Uterus (tissue), 3 donors: ENCODE measurements at regions not wholly inside any gene's neighbourhood (a gene's known extent, or its start where the extent isn't known, plus 50 kb on each side); places are given as distances from the start of the nearest gene placed in this dataset.

Source experiments
- DNase-seq, 2 donors: peaks; one replicate each; pipeline ENCODE4 v3.0.0-alpha.2; 2019 to 2020
- H3K27ac ChIP-seq, 2 donors: fragments of 200-600 bp; sonication (generic); 1 replicate in 1 of 2; 2 replicates in 1 of 2; pipeline ENCODE4 v1.5.1; 2016 to 2018
- H3K27me3 ChIP-seq, 2 donors: fragments of 200-600 bp; sonication (generic); one replicate each; pipeline ENCODE4 v1.5.1; 2018 to 2019; ENCODE audit warnings: control low read depth in 1 of 2
- H3K36me3 ChIP-seq, 2 donors: fragments of 200-600 bp; sonication (generic); one replicate each; pipeline ENCODE4 v1.5.1; 2019; ENCODE audit warnings: control low read depth in 1 of 2
- H3K4me1 ChIP-seq, 2 donors: fragments of 200-600 bp; sonication (generic); one replicate each; pipeline ENCODE4 v1.5.1; 2018 to 2019; ENCODE audit warnings: control low read depth in 1 of 2
- H3K4me3 ChIP-seq, 2 donors: fragments of 200-600 bp; sonication (generic); 1 replicate in 1 of 2; 2 replicates in 1 of 2; pipeline ENCODE4 v1.5.1; 2018 to 2019; ENCODE audit warnings: mild to moderate bottlenecking in 1 of 2
- H3K9me3 ChIP-seq, 2 donors: fragments of 200-600 bp; sonication (generic); one replicate each; pipeline ENCODE4 v1.5.1; 2019; ENCODE audit warnings: control low read depth in 1 of 2
- CTCF ChIP-seq, 4 experiments: fragments of 200-600 bp in 2 of 4; fragments of 450-650 bp in 2 of 4; sonication (generic) in 2 of 4; IDR thresholded peaks; one replicate each; pipeline ENCODE4 v1.5.1; 2016 to 2019; ENCODE audit warnings: antibody characterized with exemption in 4 of 4, mild to moderate bottlenecking in 2 of 4, moderate library complexity in 1 of 4
- POLR2A ChIP-seq, 2 donors: fragments of 450-650 bp; IDR thresholded peaks; one replicate each; pipeline ENCODE4 v1.6.1; 2016; ENCODE audit warnings: antibody characterized with exemption in 2 of 2, mild to moderate bottlenecking in 1 of 2, moderate library complexity in 1 of 2
- intact Hi-C: fragments of 100-400 bp; cut with DNase I; formaldehyde crosslinking; loops from one replicate; pipeline ENCODE4 v1.15.1; 2023; ENCODE audit warnings: low total_unique reads
- donor health status: DM: yes; HTN: yes; CAD: no.

GRCh38 chr9:135183528-135184180 is 96.2 kb downstream of the OLFM1 start:
- no peak overlapping the region for H3K4me3 ChIP-seq
- no peak overlapping the region for H3K27ac ChIP-seq
- no peak for DNase-seq
- no peaks in the 10 kb centered on the region for H3K9me3 ChIP-seq
- H3K36me3 ChIP-seq: no peaks in the 10 kb centered on the region
- TF ChIP-seq POLR2A (IDR thresholded peaks at IDR 0.05) (no peak), CTCF (IDR thresholded peaks at IDR 0.05) (no peak)
- no peaks in the 10 kb centered on the region for H3K27me3 ChIP-seq
- H3K4me1 ChIP-seq: no peaks in the 10 kb centered on the region
- intact Hi-C loops: no loop called here

GRCh38 chr9:135184181-135185053 is 96.9 kb downstream of the OLFM1 start:
- intact Hi-C loops: no loop called here
- no peaks in the 10 kb centered on the region for H3K4me1 ChIP-seq
- TF ChIP-seq CTCF (IDR thresholded peaks at IDR 0.05) (no peak), POLR2A (IDR thresholded peaks at IDR 0.05) (no peak)

GRCh38 chr9:135185060-135185459 is 97.6 kb downstream of the OLFM1 start:
- no peaks in the 10 kb centered on the region for H3K27me3 ChIP-seq
- no peak for DNase-seq

More at GRCh38 chr9:135184181-135185053, 96.9 kb downstream of the OLFM1 start:
- Histone ChIP-seq H3K9me3 (no peaks in the 10 kb centered on the region), H3K36me3 (no peaks in the 10 kb centered on the region), H3K27me3 (no peaks in the 10 kb centered on the region), H3K4me3 (no peak overlapping the region), H3K27ac (no peak overlapping the region)
- no peak for DNase-seq

GRCh38 chr9:135186248-135187164 is 99.0 kb downstream of the OLFM1 start:
- no peaks in the 10 kb centered on the region for H3K9me3 ChIP-seq
- no peaks in the 10 kb centered on the region for H3K27me3 ChIP-seq
- H3K4me1 ChIP-seq: no peaks in the 10 kb centered on the region
- H3K4me3 ChIP-seq: no peak overlapping the region
- DNase-seq: no peak
- TF ChIP-seq CTCF (IDR thresholded peaks at IDR 0.05) (no peak), POLR2A (IDR thresholded peaks at IDR 0.05) (no peak)
- intact Hi-C loops: no loop called here
- no peak overlapping the region for H3K27ac ChIP-seq
- H3K36me3 ChIP-seq: no peaks in the 10 kb centered on the region

More at GRCh38 chr9:135185060-135185459, 97.6 kb downstream of the OLFM1 start:
- H3K4me3 ChIP-seq: no peak overlapping the region
- intact Hi-C loops: no loop called here
- H3K36me3 ChIP-seq: no peaks in the 10 kb centered on the region
- H3K27ac ChIP-seq: no peak overlapping the region
- TF ChIP-seq POLR2A (IDR thresholded peaks at IDR 0.05): no peak
- TF ChIP-seq CTCF (IDR thresholded peaks at IDR 0.05): no peak
- no peaks in the 10 kb centered on the region for H3K4me1 ChIP-seq
- H3K9me3 ChIP-seq: no peaks in the 10 kb centered on the region
